GM06990 (cell line): ENCODE measurements at regions not wholly inside any gene's neighbourhood (a gene's known extent, or its start where the extent isn't known, plus 50 kb on each side); places are given as distances from the start of the nearest gene placed in this dataset.
"Not testable (repeated sequence)": the region's sequence is repeated elsewhere in the genome, so short reads cannot be mapped to it uniquely, and the experiment has no call there.

Experiments used
- DNase-seq: peaks from one replicate; pipeline ENCODE4 v3.0.0-alpha.2; 2011; ENCODE audit not compliant: insufficient read length; ENCODE audit errors: extremely low read depth
- H3K27me3 ChIP-seq: replicated peaks from 2 replicates; pipeline ENCODE4 v1.6.0; 2011; ENCODE audit warnings: low read length; ENCODE audit not compliant: control insufficient read depth, insufficient read depth
- H3K36me3 ChIP-seq: 2 replicates; pipeline ENCODE4 v1.5.1; 2011; ENCODE audit warnings: low read length; ENCODE audit not compliant: control insufficient read depth, insufficient read depth
- H3K4me3 ChIP-seq: replicated peaks from 2 replicates; pipeline ENCODE4 v1.5.1; 2011; ENCODE audit warnings: low read depth, mild to moderate bottlenecking, control low read depth, low read length
- CTCF ChIP-seq: IDR thresholded peaks from 2 replicates; pipeline ENCODE4 v1.5.1; 2011; ENCODE audit warnings: low read length, control low read depth, mild to moderate bottlenecking, inconsistent platforms; ENCODE audit not compliant: insufficient read depth, poor library complexity, severe bottlenecking

GRCh38 chr4:156294577-156294976 lies 340.9 kb upstream of the CTSO start:
- no peaks in the 10 kb centered on the region for H3K36me3 ChIP-seq
- no peak for TF ChIP-seq CTCF
- H3K4me3 ChIP-seq, result no peak overlapping the region
- DNase-seq, result peak; percentile 6
- H3K27me3 ChIP-seq, result no peaks in the 10 kb centered on the region

- H3K27me3 ChIP-seq, result no peaks in the 10 kb centered on the region
- H3K4me3 ChIP-seq, result no peak overlapping the region
- no peak for TF ChIP-seq CTCF
- no peak for DNase-seq
- H3K36me3 ChIP-seq, result no peaks in the 10 kb centered on the region
These were observed 340.1 kb upstream of the CTSO start for GRCh38 chr4:156293657-156294297.

- DNase-seq, result no peak
- no peak for TF ChIP-seq CTCF
- Histone ChIP-seq H3K36me3 (no peaks in the 10 kb centered on the region), H3K4me3 (no peak overlapping the region), H3K27me3 (no peaks in the 10 kb centered on the region)
These were observed 337.7 kb upstream of the CTSO start for GRCh38 chr4:156291317-156291716.

GRCh38 chr4:156290811-156291210 lies 337.1 kb upstream of the CTSO start:
- TF ChIP-seq CTCF, result no peak
- no peak overlapping the region for H3K4me3 ChIP-seq

GRCh38 chr4:156290026-156290425 lies 336.4 kb upstream of the CTSO start:
- H3K4me3 ChIP-seq, H3K36me3 ChIP-seq, DNase-seq, H3K27me3 ChIP-seq: not testable (repeated sequence)

More at GRCh38 chr4:156290811-156291210, 337.1 kb upstream of the CTSO start:
- Histone ChIP-seq H3K27me3 (no peaks in the 10 kb centered on the region), H3K36me3 (no peaks in the 10 kb centered on the region)
- no peak for DNase-seq

- no peak for DNase-seq
- Histone ChIP-seq H3K4me3 (no peak overlapping the region), H3K36me3 (no peaks in the 10 kb centered on the region), H3K27me3 (no peaks in the 10 kb centered on the region)
- TF ChIP-seq CTCF, result no peak
These were observed 327.0 kb upstream of the CTSO start for GRCh38 chr4:156280686-156281085.
